RWPE2 (cell line): ENCODE measurements at regions not wholly inside any gene's neighbourhood (a gene's known extent, or its start where the extent isn't known, plus 50 kb on each side); places are given as distances from the start of the nearest gene placed in this dataset.

ENCODE experiments used
- ATAC-seq: fragments of 200-7000 bp; cut with Tn5 transposase; 3 replicates; pipeline ENCODE4 v1.9.1; 2021; ENCODE audit warnings: low read depth
- DNase-seq: peaks from one replicate; pipeline ENCODE4 v3.0.0-alpha.2; 2020; ENCODE audit warnings: low spot score
- H3K27ac ChIP-seq: fragments of 450-650 bp; 2 replicates; pipeline ENCODE4 v1.5.1; 2017; ENCODE audit warnings: mild to moderate bottlenecking; ENCODE audit not compliant: poor library complexity, severe bottlenecking
- H3K27me3 ChIP-seq: fragments of 250-450 bp; sonication (Bioruptor Pico); 2 replicates; pipeline ENCODE4 v1.5.1; 2021; ENCODE audit warnings: mild to moderate bottlenecking, moderate library complexity; ENCODE audit not compliant: insufficient read depth, poor library complexity, severe bottlenecking
- H3K36me3 ChIP-seq: fragments of 250-450 bp; sonication (Bioruptor Pico); 2 replicates; pipeline ENCODE4 v1.5.1; 2020; ENCODE audit warnings: low read depth, mild to moderate bottlenecking, moderate library complexity
- H3K4me1 ChIP-seq: fragments of 250-450 bp; sonication (Bioruptor Pico); 2 replicates; pipeline ENCODE4 v1.5.1; 2021; ENCODE audit warnings: mild to moderate bottlenecking, moderate library complexity; ENCODE audit not compliant: insufficient read depth, poor library complexity, severe bottlenecking
- H3K4me3 ChIP-seq: fragments of 250-450 bp; sonication (Bioruptor Pico); 2 replicates; pipeline ENCODE4 v1.5.1; 2021; ENCODE audit warnings: mild to moderate bottlenecking, moderate library complexity; ENCODE audit not compliant: severe bottlenecking
- H3K9me3 ChIP-seq: fragments of 250-450 bp; sonication (Bioruptor Pico); 2 replicates; pipeline ENCODE4 v1.5.1; 2021; ENCODE audit warnings: mild to moderate bottlenecking, moderate library complexity; ENCODE audit not compliant: severe bottlenecking
- TF ChIP-seq, protein P1 (sequence below): fragments of 450-650 bp; IDR thresholded peaks from one replicate; pipeline ENCODE4 v1.5.1; 2017; ENCODE audit warnings: mild to moderate bottlenecking, moderate library complexity; ENCODE audit not compliant: poor library complexity, severe bottlenecking

DNA sequence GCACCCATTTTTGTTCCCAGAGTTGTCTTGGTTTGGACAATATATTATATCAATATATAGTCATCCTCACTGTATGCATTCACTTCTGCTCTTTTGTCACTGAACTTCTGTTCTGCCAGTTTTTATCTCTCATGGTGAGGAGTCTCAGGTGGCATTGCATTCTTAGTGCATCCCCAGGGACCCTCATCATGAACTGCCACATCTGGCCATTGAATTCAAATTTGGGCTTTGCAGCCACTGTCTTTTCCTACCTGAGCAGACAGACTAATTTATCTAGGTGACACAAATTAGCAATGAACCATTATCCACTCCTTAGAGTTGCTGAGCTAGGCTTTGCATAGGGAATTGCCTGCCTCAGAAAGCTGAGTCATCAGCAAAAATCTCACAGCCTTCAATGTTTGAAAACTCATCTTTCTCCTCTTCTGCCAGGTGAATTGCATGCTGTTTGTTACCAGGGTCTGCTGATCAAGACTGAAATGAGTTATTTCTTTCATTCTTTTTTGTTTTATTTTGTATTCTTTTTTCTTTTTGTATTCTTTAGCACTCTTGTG, 316.8 kb upstream of the MTPN start:
- ATAC-seq = no peak
- DNase-seq = no peak

GRCh38 chr7:136293272-136293671, 316.1 kb upstream of the MTPN start:
- DNase-seq = no peak
- Histone ChIP-seq H3K4me1 (no peaks in the 10 kb centered on the region), H3K4me3 (no peak overlapping the region), H3K36me3 (no peaks in the 10 kb centered on the region), H3K9me3 (no peaks in the 10 kb centered on the region), H3K27me3 (no peaks in the 10 kb centered on the region), H3K27ac (no peak overlapping the region)
- no peak for ATAC-seq
- TF ChIP-seq, protein P1, sequence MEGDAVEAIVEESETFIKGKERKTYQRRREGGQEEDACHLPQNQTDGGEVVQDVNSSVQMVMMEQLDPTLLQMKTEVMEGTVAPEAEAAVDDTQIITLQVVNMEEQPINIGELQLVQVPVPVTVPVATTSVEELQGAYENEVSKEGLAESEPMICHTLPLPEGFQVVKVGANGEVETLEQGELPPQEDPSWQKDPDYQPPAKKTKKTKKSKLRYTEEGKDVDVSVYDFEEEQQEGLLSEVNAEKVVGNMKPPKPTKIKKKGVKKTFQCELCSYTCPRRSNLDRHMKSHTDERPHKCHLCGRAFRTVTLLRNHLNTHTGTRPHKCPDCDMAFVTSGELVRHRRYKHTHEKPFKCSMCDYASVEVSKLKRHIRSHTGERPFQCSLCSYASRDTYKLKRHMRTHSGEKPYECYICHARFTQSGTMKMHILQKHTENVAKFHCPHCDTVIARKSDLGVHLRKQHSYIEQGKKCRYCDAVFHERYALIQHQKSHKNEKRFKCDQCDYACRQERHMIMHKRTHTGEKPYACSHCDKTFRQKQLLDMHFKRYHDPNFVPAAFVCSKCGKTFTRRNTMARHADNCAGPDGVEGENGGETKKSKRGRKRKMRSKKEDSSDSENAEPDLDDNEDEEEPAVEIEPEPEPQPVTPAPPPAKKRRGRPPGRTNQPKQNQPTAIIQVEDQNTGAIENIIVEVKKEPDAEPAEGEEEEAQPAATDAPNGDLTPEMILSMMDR = no peak

More for the DNA sequence above, 316.8 kb upstream of the MTPN start:
- Histone ChIP-seq H3K27me3 (no peaks in the 10 kb centered on the region), H3K36me3 (no peaks in the 10 kb centered on the region), H3K27ac (no peak overlapping the region), H3K9me3 (no peaks in the 10 kb centered on the region), H3K4me3 (no peak overlapping the region), H3K4me1 (no peaks in the 10 kb centered on the region)
- TF ChIP-seq, protein P1 = no peak

GRCh38 chr7:136292365-136292764, 315.2 kb upstream of the MTPN start:
- TF ChIP-seq, protein P1 = no peak
- H3K9me3 ChIP-seq = no peaks in the 10 kb centered on the region
- H3K27ac ChIP-seq = no peak overlapping the region
- H3K4me3 ChIP-seq = no peak overlapping the region
- no peaks in the 10 kb centered on the region for H3K4me1 ChIP-seq
- ATAC-seq (no peak), DNase-seq (no peak)
- no peaks in the 10 kb centered on the region for H3K36me3 ChIP-seq
- no peaks in the 10 kb centered on the region for H3K27me3 ChIP-seq

DNA sequence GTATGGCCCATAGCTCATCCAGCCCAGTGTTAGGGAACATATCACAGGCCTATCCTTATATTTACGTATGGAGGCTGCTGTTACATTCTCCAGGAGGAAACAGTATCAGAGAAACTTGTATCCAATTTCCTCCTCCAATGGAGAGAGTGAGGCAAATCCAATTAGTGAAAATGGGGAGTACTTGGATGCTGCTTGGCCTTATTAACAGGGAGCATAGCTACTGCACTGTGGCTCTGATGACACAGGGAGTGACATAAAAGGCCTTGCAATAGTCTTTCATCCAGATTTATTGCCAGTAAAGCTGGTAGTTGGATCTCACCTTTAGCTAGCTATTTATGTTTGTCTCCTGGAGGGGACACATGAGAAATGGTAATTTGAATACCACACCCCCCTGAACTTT, 313.2 kb upstream of the MTPN start:
- TF ChIP-seq, protein P1 = no peak
- DNase-seq = no peak
- Histone ChIP-seq H3K27ac (no peak overlapping the region), H3K9me3 (no peaks in the 10 kb centered on the region), H3K27me3 (no peaks in the 10 kb centered on the region), H3K36me3 (no peaks in the 10 kb centered on the region), H3K4me3 (no peak overlapping the region), H3K4me1 (no peaks in the 10 kb centered on the region)
- no peak for ATAC-seq

GRCh38 chr7:136278057-136278456, 300.9 kb upstream of the MTPN start:
- no peak for DNase-seq
- Histone ChIP-seq H3K4me1 (no peaks in the 10 kb centered on the region), H3K27me3 (peaks cover 6% of the 10 kb centered on the region), H3K9me3 (no peaks in the 10 kb centered on the region), H3K4me3 (no peak overlapping the region), H3K27ac (no peak overlapping the region), H3K36me3 (no peaks in the 10 kb centered on the region)
- no peak for ATAC-seq
- TF ChIP-seq, protein P1 = no peak
